ENCODE measurements at regions not wholly inside any gene's neighbourhood (a gene's known extent, or its start where the extent isn't known, plus 50 kb on each side); places are given as distances from the start of the nearest gene placed in this dataset.

GRCh38 chr6:106747139-106747538, 117.8 kb downstream of the QRSL1 start:
- TF ChIP-seq POLR2AphosphoS5 (IDR thresholded peaks at IDR 0.05), result no peak
- TF ChIP-seq, protein P1, sequence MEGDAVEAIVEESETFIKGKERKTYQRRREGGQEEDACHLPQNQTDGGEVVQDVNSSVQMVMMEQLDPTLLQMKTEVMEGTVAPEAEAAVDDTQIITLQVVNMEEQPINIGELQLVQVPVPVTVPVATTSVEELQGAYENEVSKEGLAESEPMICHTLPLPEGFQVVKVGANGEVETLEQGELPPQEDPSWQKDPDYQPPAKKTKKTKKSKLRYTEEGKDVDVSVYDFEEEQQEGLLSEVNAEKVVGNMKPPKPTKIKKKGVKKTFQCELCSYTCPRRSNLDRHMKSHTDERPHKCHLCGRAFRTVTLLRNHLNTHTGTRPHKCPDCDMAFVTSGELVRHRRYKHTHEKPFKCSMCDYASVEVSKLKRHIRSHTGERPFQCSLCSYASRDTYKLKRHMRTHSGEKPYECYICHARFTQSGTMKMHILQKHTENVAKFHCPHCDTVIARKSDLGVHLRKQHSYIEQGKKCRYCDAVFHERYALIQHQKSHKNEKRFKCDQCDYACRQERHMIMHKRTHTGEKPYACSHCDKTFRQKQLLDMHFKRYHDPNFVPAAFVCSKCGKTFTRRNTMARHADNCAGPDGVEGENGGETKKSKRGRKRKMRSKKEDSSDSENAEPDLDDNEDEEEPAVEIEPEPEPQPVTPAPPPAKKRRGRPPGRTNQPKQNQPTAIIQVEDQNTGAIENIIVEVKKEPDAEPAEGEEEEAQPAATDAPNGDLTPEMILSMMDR (IDR thresholded peaks at IDR 0.05), result no peak
- TF ChIP-seq POLR2A (IDR thresholded peaks at IDR 0.05), result no peak

All from prostate gland (tissue), 2 donors.